Activated T-cell treated with anti-CD3 and anti-CD28 coated beads, Interleukin-2, amount 50 U/mL, for 1 hour (primary cell): ENCODE measurements at regions not wholly inside any gene's neighbourhood (a gene's known extent, or its start where the extent isn't known, plus 50 kb on each side); places are given as distances from the start of the nearest gene placed in this dataset.
"Not testable (repeated sequence)": the region's sequence is repeated elsewhere in the genome, so short reads cannot be mapped to it uniquely, and the experiment has no call there.

Source experiments
- DNase-seq: peaks from one replicate; pipeline ENCODE4 v3.0.0-alpha.2; 2020

- DNase-seq: no peak
Measured at GRCh38 chr9:31699836-31700235, 684.6 kb upstream of the ACO1 start.

GRCh38 chr9:31700252-31701045 is 684.0 kb upstream of the ACO1 start:
- no peak for DNase-seq

GRCh38 chr9:31702957-31703356 is 681.5 kb upstream of the ACO1 start:
- no peak for DNase-seq

GRCh38 chr9:31715250-31715649 is 669.2 kb upstream of the ACO1 start:
- no peak for DNase-seq

- DNase-seq: no peak
Measured at GRCh38 chr9:31719262-31719661, 665.2 kb upstream of the ACO1 start.

- no peak for DNase-seq
Measured at GRCh38 chr9:31730398-31730797, 654.0 kb upstream of the ACO1 start.

GRCh38 chr9:31733166-31733565 is 651.3 kb upstream of the ACO1 start:
- DNase-seq: no peak

- no peak for DNase-seq
Measured at GRCh38 chr9:31736581-31737179, 647.8 kb upstream of the ACO1 start.

GRCh38 chr9:31740705-31741104 is 643.7 kb upstream of the ACO1 start:
- DNase-seq: no peak

- no peak for DNase-seq
Measured at GRCh38 chr9:31744589-31744988, 639.9 kb upstream of the ACO1 start.

GRCh38 chr9:31745468-31745867 is 639.0 kb upstream of the ACO1 start:
- no peak for DNase-seq

- no peak for DNase-seq
Measured at GRCh38 chr9:31745886-31746285, 638.6 kb upstream of the ACO1 start.

GRCh38 chr9:31753756-31754155 is 630.7 kb upstream of the ACO1 start:
- DNase-seq: no peak

- no peak for DNase-seq
Measured at GRCh38 chr9:31759703-31760102, 624.7 kb upstream of the ACO1 start.

GRCh38 chr9:31774021-31774420 is 610.4 kb upstream of the ACO1 start:
- DNase-seq: not testable (repeated sequence)

GRCh38 chr9:31774571-31774970 is 609.9 kb upstream of the ACO1 start:
- no peak for DNase-seq

- DNase-seq: no peak
Measured at GRCh38 chr9:31776471-31776870, 608.0 kb upstream of the ACO1 start.

- no peak for DNase-seq
Measured at GRCh38 chr9:31783491-31783890, 601.0 kb upstream of the ACO1 start.

GRCh38 chr9:31790720-31791119 is 593.7 kb upstream of the ACO1 start:
- no peak for DNase-seq

- no peak for DNase-seq
Measured at GRCh38 chr9:31799953-31800609, 584.4 kb upstream of the ACO1 start.

- DNase-seq: no peak
Measured at GRCh38 chr9:31807574-31808256, 576.7 kb upstream of the ACO1 start.

GRCh38 chr9:31808766-31809165 is 575.7 kb upstream of the ACO1 start:
- no peak for DNase-seq

GRCh38 chr9:31820426-31820825 is 564.0 kb upstream of the ACO1 start:
- DNase-seq: no peak

- no peak for DNase-seq
Measured at GRCh38 chr9:31821583-31821982, 562.9 kb upstream of the ACO1 start.
